ENCODE measurements at regions not wholly inside any gene's neighbourhood (a gene's known extent, or its start where the extent isn't known, plus 50 kb on each side); places are given as distances from the start of the nearest gene placed in this dataset.
"Not testable (repeated sequence)": the region's sequence is repeated elsewhere in the genome, so short reads cannot be mapped to it uniquely, and the experiment has no call there.

DNA sequence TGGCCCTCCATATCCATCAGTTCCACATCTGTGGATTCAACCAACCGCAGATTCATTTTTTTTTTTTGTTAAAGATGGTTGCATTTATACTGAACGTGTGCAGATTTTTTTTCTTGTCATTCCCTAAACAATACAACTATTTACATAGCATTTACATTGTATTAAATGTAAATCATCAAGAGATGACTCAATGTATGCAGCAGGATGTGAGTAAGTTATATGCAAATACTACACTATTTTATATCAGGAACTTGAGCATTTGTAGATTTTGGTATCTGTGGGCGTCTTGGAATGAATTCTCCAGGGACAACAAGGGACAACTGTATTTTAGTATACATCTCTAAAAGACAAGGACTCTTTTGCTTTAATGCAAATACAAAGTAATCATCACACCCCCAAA lies 299.2 kb upstream of the ZNF608 start:
- no peak for DNase-seq (ENCODE audit: low read depth in 3 of 3)

DNA sequence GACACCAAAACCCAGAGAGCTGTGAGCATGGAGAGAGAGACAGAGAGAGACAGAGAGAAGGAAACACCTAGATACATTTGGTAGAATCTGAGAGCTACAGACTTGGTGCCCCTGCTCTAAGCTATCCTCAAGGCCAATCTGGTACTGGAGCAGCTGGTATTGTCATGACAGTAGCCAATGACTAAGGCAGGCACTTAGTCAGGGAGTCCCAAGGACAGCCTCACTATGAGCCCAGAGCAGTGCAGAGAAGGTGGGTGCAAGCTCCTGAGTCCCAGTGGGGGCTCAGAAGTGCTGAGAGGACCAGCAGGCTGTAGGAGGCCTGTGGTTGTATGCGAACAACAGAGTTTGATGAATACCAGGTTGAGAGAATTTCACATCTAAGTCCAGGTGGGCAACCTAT lies 300.4 kb upstream of the ZNF608 start:
- no peak for DNase-seq (ENCODE audit: low read depth in 3 of 3)

DNA sequence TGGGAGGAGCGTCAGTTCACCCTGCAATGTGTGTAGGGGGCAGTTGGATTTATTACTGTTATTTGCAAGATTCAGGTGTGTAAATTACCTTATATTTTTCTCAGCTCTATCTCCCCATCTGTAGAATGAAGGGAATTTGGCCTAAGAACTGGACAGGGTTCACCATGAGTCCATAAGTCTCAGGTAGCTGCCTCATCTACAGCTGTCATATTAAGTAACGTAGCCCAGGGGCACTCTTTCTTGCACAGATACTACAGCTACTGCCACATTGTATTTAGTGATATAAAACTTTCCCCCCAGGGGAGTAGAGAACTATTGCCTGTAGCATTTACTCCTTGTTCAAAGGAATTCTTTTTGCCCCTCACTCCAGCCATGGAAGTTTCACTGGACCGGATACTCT lies 301.4 kb upstream of the ZNF608 start:
- no peak for DNase-seq (ENCODE audit: low read depth in 3 of 3)

DNA sequence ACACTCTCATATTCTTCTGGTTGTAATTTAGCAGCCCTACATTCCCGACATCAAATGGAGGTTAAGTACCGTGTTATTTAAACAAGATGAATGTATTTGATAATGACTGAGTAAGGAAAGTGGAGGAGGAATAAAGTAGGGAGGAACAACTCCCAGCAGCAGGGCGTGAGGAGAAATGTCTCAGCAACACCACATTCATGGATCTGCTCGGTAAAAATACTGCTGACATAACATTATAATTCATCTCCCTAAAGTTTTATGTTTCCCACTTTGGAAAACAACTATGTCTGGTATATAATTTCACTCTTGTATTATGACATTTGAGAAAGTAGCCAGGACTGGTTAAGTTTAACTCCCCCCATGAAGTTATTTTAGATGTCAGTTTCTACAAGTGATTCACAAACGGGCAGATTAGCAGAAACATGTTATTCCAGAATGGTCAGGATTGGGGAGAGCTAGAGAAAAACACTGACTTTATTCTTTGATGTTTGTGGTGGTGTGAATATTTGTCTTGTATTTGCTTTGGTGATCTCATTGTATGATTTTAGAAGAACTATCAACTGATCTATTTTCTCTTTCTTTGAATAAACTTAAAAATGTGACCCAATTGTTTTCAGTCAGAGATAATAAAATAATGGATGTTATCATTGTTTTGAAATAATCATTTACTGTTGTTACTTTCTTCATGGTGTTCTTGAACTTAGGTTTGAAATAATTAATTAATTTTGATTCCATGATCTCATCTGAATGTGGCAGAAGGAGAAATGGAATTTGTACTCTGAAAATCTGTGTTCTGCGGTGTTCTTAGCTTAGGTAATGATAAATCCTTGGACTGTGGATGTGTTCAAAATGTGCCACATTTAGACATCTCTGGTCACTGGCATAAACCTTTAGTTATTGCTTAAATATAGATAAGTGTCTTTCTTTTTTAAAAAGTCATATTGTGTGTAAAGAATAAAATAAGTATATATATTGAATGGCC lies 303.6 kb upstream of the ZNF608 start:
- DNase-seq (ENCODE audit: low read depth in 3 of 3), result no peak

DNA sequence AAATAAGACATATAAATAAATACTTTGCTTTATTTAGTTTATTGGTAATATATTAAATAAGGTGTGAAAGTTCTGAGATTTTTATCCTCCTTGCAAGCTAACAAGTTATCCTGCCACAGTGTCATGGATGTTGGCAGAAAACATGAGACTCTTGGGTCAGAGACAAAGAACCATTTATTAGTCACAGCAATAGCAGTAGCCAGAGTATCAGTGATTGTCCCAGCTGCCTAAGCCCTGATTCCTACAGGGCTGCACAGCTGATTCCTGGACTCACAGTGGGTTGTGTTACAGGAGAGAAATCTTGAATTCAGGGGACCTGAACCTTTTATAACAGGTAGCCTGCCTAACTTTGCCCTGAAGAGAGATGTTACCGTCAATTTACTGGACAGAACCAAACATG lies 304.5 kb upstream of the ZNF608 start:
- no peak for DNase-seq (ENCODE audit: low read depth in 3 of 3)

DNA sequence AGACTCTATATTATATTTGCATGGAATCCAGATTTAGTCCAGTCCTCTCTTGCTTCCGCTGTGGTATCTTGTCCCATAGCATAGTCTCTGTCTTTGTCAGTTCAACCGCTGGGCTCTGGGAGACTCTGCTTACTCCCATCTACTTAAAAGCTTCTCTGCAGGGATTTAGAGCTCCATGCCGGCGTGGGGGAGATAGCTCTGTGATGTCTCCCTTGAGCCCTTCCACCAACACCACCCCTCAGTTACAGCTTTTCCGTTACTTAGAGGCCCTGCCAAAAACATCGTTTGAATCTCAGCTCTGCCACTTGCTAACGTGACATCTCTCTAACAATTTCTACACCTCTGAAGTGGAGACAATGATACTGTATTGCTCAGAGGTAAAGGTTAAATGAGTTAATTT lies 306.1 kb upstream of the ZNF608 start:
- no peak for DNase-seq (ENCODE audit: low read depth in 3 of 3)

DNA sequence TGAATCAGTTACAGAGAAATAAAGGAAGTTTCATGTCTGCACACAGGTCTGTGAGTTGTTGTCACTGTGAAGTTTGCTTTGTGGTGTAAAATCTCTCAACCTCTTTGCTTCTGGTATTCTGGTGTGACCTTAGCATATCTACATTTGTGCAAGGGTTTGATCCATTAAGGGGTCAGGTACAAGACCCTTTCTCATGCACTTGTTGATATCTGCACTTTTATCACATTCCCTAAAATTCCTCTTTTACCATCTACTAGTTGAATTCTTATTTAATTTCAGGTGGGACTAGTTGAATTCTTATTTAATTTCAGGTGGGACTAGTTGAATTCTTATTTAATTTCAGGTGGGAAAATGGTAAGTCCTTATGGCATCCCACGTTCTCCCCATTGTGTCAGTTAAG lies 306.7 kb upstream of the ZNF608 start:
- DNase-seq (ENCODE audit: low read depth in 3 of 3), result no peak

DNA sequence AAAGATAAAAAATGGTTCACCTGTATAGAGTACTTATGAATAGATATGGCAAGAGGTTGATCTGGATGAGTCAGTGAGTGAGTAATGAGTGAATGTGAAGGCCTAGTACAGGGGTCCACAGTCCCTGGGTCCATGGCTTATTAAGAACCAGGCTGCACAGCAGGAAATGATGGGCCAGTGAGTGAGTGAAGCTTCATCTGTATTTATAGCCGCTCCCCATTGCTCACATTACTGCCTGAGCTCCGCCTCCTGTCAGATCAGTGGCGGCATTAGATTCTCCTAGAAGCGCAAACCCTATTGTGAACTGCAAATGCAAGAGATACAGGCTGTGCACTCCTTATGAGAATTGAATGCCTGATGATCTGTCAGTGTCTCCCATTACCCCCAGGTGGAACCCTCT lies 307.7 kb upstream of the ZNF608 start:
- DNase-seq (ENCODE audit: low read depth in 3 of 3), result no peak

DNA sequence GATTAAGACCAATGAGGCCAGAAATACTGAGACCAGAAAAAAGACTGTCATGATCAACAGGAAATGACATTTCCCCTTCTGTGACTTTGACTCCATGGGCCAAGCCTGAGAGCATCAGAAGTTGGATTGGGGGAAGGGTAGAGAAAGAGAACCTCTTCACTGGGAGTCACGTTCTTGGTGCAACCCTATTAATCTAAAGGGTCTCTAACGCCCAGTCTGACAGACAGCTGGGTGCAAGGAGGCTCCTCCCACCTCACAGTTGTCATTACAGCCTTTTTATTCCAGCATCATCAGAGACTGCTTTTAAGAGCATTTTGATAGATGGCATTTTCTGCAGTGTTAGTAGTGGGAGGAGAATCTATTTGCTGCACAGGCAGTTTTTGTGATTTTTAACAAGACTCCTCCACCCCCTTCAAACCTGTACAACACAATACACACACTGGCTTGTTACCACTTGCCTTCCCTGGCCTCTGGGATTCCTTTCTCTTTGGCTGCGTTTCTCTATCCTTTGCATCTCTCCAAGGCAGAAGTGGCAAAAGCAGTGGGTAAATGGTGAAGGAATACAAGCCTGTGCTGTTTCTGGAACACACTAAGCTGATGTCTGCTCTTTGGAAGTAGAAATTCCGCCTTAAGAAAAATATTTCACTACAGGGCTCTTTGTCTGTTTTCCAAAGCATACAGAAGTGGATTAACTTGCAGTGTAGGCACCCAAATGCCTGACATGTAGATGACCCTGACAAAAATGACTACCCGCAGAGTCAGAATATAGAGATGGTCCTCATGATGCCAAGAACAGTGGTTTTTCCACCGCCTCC lies 310.4 kb upstream of the ZNF608 start:
- DNase-seq (ENCODE audit: low read depth in 3 of 3), result no peak

DNA sequence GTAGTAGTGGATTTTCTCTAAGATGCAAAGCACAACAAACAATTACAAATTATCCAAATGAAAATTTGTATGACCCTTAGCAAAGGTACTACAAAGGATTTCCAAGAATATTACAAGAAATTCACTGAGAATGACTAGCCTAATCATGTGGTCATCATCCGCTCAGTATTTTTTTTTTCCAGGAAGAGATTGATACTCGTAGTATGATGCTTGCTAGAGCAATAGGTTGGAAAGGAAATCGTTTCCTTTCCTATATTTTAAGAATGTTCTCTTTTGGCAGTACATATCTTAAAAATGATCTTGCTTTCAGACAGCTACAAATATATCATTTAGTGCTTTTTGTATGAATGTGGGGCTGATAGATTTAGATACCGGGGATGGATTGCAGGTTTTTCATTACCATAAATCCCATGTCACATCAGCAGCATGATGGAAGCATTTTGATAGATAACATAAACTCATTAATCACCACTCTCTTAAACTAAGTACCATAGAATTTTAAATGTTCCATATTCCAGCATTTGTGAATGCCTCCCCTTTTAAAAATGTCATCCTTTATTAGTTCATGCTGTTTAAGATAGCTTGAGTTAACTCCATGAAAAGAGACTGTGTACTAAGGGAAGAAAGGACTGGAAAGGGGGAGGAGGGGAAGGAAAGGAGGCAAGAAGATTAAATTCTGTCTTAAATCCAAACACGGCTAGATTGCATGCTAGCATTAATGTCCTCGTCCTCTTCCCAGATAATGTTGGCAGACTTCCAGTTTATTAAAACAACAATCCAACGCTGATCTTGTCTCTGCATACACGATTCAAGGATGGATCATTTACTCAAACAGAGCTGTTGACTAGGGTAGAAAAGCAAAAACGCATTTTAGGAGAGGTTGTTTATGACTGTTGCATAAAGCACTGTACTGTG lies 311.7 kb upstream of the ZNF608 start:
- DNase-seq (ENCODE audit: low read depth in 3 of 3), result no peak

DNA sequence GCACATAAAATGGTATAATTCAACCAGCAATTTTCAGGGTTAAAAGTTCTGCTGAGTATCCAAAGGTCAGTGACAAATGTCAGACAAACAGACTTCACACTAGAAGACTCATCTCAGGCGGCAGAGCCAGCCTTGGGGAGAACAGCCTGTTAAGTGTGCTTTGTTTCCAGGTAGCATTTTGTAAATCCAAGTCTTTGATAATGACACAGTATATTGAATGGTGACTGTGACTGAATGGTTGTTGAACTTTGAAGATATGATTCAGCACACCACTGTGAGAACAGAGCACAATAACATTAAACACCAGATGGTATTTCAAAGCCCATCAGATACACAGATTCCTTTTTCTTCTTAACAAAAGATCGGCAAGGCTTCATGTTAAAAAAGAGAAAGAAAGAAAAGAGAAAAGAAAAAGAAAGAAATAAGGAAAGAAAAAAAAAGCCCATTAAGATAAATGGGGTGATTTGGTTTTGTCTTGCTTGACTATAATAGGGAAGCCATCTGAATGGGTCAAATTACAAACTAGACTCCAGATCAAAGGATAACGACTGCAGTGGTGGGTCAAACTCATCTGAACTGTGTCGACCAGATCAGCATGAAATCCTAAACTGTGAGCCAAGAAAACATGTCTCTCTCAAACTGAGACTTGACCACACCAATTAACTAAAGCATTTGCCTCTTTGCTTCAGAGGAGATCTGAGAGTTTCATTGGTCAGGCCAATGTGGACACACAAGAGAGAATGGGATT lies 313.0 kb upstream of the ZNF608 start:
- no peak for DNase-seq (ENCODE audit: low read depth in 3 of 3)

DNA sequence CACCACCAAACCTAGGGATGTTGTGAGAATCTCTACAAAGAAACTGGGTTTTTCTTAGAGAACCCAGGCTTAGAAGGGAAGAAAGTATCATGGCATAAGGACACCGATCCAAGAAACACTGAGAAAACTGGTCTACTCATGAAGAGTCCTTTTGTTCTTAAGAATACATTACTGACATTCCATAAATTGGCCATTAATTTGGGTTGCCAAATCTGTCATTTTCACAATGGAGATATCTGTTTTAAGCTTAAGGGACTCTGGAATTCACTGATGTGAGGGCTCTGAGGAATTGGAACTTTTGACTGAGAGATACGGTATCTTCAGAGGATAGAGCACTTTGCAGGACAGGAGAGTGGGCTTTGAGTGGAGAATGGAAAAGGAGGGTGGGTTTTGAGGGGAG lies 315.3 kb upstream of the ZNF608 start:
- no peak for DNase-seq (ENCODE audit: low read depth in 3 of 3)

DNA sequence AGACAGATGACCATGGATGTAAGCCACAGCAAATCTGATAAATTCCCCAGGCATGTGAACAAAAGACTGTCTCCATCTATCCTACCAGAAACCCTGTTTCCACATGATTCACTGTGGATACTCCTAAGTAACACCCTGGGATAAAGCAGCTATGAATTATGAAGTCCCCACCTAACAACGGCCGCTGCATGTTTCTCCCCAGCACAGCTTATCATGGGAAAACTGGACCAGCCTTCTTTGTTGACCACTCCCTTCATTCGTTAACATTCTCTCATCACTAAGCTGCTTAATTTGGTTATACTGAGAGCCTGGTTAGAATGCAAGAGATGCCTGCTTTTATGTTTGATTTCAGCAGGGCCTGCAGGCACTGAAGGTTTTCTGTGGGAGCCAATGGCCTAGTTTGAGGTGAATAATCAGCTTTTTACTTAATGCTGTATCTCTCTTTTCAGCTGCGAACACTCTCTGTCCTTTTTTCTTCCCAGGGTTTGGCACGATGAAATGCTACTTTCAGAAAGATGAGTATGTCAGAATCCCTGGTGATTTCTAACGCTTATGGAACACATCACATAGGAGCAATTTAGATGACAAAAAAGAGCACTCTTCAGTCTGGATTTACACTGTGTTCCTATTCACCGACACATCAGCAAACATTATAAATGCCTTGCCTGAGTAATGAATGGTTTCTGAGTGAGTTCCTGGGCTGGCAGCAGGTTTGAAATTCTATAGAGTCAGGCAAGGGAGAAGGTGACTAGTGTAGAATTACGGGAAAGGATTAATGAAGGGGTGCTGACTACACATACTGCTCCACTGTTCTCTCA lies 318.4 kb upstream of the ZNF608 start:
- DNase-seq (ENCODE audit: low read depth in 3 of 3), result no peak

DNA sequence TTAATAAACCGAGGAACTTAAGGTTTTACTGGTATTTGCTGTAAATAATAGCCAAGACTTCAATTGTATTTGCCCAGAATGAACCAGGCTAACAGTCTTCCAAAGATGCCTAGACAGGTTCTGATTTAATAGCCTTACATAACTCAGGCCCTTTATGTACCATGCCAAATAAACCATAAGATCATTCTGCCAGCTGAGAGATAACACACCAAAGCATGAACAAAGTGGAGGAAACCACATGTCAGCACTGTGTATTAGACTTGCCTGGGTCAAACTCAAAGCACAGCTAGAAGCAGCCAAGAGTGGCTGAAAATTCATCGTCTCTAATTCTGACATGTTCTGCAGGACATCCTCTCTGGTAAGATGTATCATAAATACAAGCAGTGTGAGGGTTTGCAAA lies 319.3 kb upstream of the ZNF608 start:
- no peak for DNase-seq (ENCODE audit: low read depth in 3 of 3)

DNA sequence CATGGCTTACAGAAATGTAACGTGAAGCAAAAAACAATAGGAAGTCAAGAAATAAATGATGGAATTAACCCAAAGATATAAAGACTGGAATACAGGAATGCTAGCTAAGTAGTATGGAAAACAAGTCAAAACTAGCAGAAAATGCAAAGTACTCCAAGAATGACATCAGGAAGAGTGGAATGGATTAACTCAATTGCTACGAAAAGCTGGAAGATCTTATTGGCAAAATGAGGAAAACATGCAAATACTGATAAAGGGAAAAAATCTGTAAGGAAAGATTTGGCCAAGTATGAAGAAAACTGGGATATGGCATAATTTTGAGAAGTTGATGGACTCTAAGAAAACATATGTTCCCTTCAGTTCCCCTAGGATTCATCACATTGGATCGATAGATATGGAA lies 324.5 kb upstream of the ZNF608 start:
- DNase-seq (ENCODE audit: low read depth in 3 of 3), result no peak

DNA sequence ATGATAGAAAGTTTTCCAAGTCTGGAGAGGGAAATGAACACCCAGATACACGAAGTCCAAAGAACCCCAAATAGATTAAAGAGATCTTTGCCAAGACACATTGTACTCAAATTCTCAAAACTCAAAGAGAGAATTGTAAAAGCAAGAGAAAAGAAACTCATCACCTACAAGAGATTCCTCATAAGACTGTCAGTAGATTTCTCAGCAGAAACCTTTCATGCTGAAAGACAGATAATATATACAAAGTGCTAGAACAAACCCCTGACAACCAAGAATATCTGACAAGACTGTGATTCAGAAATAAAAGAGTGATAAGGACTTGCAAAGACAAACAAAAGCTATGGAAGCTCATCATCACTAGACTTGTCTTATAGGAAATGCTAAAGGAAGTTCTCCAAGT lies 326.7 kb upstream of the ZNF608 start:
- DNase-seq (ENCODE audit: low read depth in 3 of 3), result no peak

DNA sequence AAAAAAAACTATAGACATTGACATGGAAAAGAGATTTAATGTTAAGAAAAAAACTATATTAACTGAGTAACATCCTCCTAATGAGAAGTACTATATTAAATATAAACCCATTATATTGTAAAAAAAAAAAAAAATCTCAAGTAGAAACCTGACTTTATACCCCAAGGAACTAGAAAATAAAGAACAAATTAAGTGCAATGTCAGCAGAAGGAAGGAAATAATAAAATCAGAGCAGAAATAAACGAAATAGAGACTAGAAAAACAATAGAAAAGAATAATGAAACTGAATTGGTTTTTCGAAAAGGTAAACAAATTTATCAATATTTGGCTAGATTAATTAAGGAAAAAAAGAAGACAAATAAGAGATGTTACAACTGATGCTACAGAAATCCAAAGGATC lies 329.1 kb upstream of the ZNF608 start:
- DNase-seq (ENCODE audit: low read depth in 3 of 3), result no peak

DNA sequence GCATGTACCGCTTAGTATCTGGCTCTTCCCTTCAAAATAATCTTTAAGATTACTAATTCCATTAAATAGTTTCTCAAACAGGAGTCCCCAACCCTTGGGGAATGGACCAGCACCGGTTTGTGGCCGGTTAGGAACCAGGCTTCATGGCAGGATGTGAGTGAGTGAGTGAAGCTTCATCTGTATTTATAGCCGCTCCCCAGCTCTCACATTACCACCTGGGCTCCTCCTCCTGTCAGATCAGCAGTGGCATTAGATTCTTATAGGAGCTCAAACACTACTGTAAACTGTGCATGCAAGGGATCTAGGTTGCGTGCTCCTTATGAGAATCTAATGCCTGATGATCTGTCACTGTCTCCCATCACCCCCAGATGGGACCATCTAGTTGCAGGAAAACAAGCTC lies 332.6 kb upstream of the ZNF608 start:
- not testable (repeated sequence) for DNase-seq (ENCODE audit: low read depth in 3 of 3)

DNA sequence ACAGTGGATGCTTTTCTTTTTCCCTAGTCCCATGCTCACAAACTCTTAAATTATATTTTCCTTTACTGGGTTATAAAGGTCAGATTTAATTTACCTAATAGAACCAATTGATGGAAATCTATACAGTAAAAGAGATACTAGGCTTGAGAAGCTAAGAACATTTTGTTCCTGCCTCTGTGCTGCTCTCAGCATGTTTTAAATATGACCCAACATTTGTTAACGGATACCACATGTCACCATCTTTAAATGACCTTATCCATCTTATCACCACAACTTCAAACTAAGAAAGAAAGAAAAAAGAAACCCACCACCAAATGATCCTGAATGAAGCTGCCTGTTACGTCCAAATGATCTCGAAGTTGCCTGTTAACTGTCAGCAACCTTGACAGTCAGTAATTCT lies 334.7 kb upstream of the ZNF608 start:
- DNase-seq (ENCODE audit: low read depth in 3 of 3), result no peak

DNA sequence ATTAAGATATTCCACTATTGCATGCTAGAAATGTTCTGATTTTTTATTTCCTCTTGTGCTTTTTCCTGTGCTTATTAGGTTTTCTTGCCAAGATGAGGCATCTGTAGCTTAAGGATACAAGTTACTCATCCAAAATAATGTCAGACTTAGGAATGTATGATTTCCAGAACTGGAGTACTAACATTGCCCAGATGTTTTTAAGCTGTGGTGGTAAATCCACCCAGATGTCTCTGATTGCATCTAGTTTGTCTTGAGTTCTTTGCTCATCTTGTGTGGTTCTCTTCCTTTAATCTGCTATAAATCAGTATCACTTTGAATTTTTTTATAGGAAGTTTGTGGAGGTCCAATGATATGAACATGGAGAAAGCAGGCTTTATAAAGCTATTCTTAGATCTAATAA lies 337.5 kb upstream of the ZNF608 start:
- DNase-seq (ENCODE audit: low read depth in 3 of 3), result no peak

Measured in stimulated activated CD4-positive, alpha-beta T cell treated with anti-CD3 and anti-CD28 coated beads, TNF-alpha, amount 100 ng/mL, for 4 hours (primary cell).